ENCODE measurements at regions not wholly inside any gene's neighbourhood (a gene's known extent, or its start where the extent isn't known, plus 50 kb on each side); places are given as distances from the start of the nearest gene placed in this dataset.

GRCh38 chr12:93043877-93044209, 114.7 kb upstream of the EEA1 start:
- DNase-seq: no peak

GRCh38 chr12:93047118-93047517, 118.0 kb upstream of the EEA1 start:
- no peak for DNase-seq

GRCh38 chr12:93048656-93049055, 119.6 kb upstream of the EEA1 start:
- DNase-seq: no peak

- DNase-seq: no peak
Observed at GRCh38 chr12:93050026-93050747, 121.1 kb upstream of the EEA1 start.

GRCh38 chr12:93050748-93051081, 121.6 kb upstream of the EEA1 start:
- no peak for DNase-seq

GRCh38 chr12:93054021-93054420, 124.9 kb upstream of the EEA1 start:
- no peak for DNase-seq

- no peak for DNase-seq
Observed at GRCh38 chr12:93055221-93055620, 126.1 kb upstream of the EEA1 start.

- no peak for DNase-seq
Observed at GRCh38 chr12:93056971-93057535, 128.0 kb upstream of the EEA1 start.

GRCh38 chr12:93058280-93058679, 129.2 kb upstream of the EEA1 start:
- no peak for DNase-seq

GRCh38 chr12:93059288-93059687, 130.2 kb upstream of the EEA1 start:
- no peak for DNase-seq

- DNase-seq: no peak
Observed at GRCh38 chr12:93059925-93060665, 131.0 kb upstream of the EEA1 start.

- no peak for DNase-seq
Observed at GRCh38 chr12:93060666-93061472, 131.8 kb upstream of the EEA1 start.

GRCh38 chr12:93061473-93062419, 132.7 kb upstream of the EEA1 start:
- no peak for DNase-seq

- no peak for DNase-seq
Observed at GRCh38 chr12:93065896-93066295, 136.8 kb upstream of the EEA1 start.

GRCh38 chr12:93072340-93072739, 143.2 kb upstream of the EEA1 start:
- no peak for DNase-seq

- no peak for DNase-seq
Observed at GRCh38 chr12:93073324-93073723, 144.2 kb upstream of the EEA1 start.

GRCh38 chr12:93078059-93078458, 149.0 kb upstream of the EEA1 start:
- DNase-seq: no peak

GRCh38 chr12:93078577-93078976, 149.5 kb upstream of the EEA1 start:
- DNase-seq: no peak

- DNase-seq: no peak
Observed at GRCh38 chr12:93079271-93079670, 150.2 kb upstream of the EEA1 start.

- no peak for DNase-seq
Observed at GRCh38 chr12:93079976-93080375, 150.9 kb upstream of the EEA1 start.

- no peak for DNase-seq
Observed at GRCh38 chr12:93080452-93080851, 151.4 kb upstream of the EEA1 start.

- DNase-seq: no peak
Observed at GRCh38 chr12:93080994-93081809, 152.1 kb upstream of the EEA1 start.

Measured in CD4-positive, alpha-beta T cell treated with Interleukin-4 for 4 hours (primary cell).